Vagina (tissue), 2 donors: ENCODE measurements at regions not wholly inside any gene's neighbourhood (a gene's known extent, or its start where the extent isn't known, plus 50 kb on each side); places are given as distances from the start of the nearest gene placed in this dataset.

Experiments
- POLR2A ChIP-seq, 2 donors: fragments of 450-650 bp; IDR thresholded peaks; one replicate each; pipeline ENCODE4 v1.6.1; 2017; ENCODE audit warnings: antibody characterized with exemption in 2 of 2, mild to moderate bottlenecking in 2 of 2, moderate library complexity in 2 of 2
- TF ChIP-seq, protein P1 (sequence below), 3 experiments: fragments of 450-650 bp in 2 of 3; fragments of 200-600 bp in 1 of 3; sonication (generic) in 1 of 3; IDR thresholded peaks; one replicate each; pipeline ENCODE4 v1.5.1; 2017 to 2019; ENCODE audit warnings: antibody characterized with exemption in 3 of 3, mild to moderate bottlenecking in 2 of 3, moderate library complexity in 2 of 3

DNA sequence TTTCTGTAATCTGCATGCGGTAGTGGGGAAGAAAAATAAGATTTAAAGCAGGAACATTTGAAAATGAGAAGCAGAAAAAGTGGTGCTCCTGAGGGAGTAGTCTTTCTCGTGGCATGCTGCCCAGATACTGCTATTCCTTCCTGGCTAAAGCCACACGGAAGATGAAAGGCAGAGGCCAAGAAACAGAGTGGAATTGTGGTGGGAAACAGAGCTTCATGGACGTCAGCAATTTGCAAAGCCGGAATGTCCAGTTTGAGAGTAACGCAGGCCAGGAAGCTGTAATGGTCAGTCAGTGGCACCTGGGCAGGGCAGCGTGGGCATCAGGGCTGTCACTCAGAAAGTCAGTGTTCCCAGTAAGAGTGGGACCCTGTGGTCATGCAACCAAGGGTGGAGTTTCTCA lies 63.7 kb upstream of the FMR1 start:
- no peak for TF ChIP-seq POLR2A (IDR thresholded peaks at IDR 0.05)
- TF ChIP-seq, protein P1, sequence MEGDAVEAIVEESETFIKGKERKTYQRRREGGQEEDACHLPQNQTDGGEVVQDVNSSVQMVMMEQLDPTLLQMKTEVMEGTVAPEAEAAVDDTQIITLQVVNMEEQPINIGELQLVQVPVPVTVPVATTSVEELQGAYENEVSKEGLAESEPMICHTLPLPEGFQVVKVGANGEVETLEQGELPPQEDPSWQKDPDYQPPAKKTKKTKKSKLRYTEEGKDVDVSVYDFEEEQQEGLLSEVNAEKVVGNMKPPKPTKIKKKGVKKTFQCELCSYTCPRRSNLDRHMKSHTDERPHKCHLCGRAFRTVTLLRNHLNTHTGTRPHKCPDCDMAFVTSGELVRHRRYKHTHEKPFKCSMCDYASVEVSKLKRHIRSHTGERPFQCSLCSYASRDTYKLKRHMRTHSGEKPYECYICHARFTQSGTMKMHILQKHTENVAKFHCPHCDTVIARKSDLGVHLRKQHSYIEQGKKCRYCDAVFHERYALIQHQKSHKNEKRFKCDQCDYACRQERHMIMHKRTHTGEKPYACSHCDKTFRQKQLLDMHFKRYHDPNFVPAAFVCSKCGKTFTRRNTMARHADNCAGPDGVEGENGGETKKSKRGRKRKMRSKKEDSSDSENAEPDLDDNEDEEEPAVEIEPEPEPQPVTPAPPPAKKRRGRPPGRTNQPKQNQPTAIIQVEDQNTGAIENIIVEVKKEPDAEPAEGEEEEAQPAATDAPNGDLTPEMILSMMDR (IDR thresholded peaks at IDR 0.05), result no peak
